PFSK-1 (cell line): ENCODE measurements at regions not wholly inside any gene's neighbourhood (a gene's known extent, or its start where the extent isn't known, plus 50 kb on each side); places are given as distances from the start of the nearest gene placed in this dataset.

ENCODE experiments used
- FOXP2 ChIP-seq: optimal IDR thresholded peaks from 2 replicates; pipeline ENCODE3; 2011; ENCODE audit warnings: borderline replicate concordance, control low read depth, inconsistent platforms; ENCODE audit not compliant: insufficient read depth; ENCODE audit errors: extremely low read length, extremely low read depth
- POLR2AphosphoS5 ChIP-seq: IDR thresholded peaks from 2 replicates; pipeline ENCODE4 v1.6.1; 2012; ENCODE audit warnings: low read depth, mild to moderate bottlenecking, control low read depth, low read length, moderate library complexity
- REST ChIP-seq, 2 experiments: IDR thresholded peaks; 2 replicates each; pipeline versions ENCODE4 v1.6.1 to v1.8.0; 2011 to 2012; ENCODE audit warnings: low read depth in 2 of 2, low read length in 2 of 2, control low read depth in 1 of 2, inconsistent platforms in 1 of 2, mild to moderate bottlenecking in 1 of 2, moderate library complexity in 1 of 2; ENCODE audit not compliant: insufficient read depth in 1 of 2
- SIN3A ChIP-seq: IDR thresholded peaks from 2 replicates; pipeline ENCODE4 v1.6.1; 2012; ENCODE audit warnings: mild to moderate bottlenecking, low read length, moderate library complexity, borderline replicate concordance; ENCODE audit not compliant: insufficient read depth
- TAF1 ChIP-seq: IDR thresholded peaks from 2 replicates; pipeline ENCODE4 v1.6.1; 2012; ENCODE audit warnings: low read length, control low read depth, borderline replicate concordance; ENCODE audit not compliant: insufficient read depth

GRCh38 chr6:3663811-3664210 is 87.7 kb downstream of the PXDC1 start:
- TF ChIP-seq SIN3A (no peak), REST (IDR thresholded peaks at IDR 0.05; ENCODE audit: insufficient read depth in 1 of 2, low read depth in 2 of 2, low read length in 2 of 2) (no peak), TAF1 (no peak), POLR2AphosphoS5 (no peak), FOXP2 (no peak)

GRCh38 chr6:3663081-3663480 is 88.4 kb downstream of the PXDC1 start:
- no peak for TF ChIP-seq POLR2AphosphoS5
- TF ChIP-seq REST (IDR thresholded peaks at IDR 0.05; ENCODE audit: insufficient read depth in 1 of 2, low read depth in 2 of 2, low read length in 2 of 2) = no peak
- no peak for TF ChIP-seq FOXP2
- TF ChIP-seq TAF1 = no peak
- no peak for TF ChIP-seq SIN3A

GRCh38 chr6:3661390-3661789 is 90.1 kb downstream of the PXDC1 start:
- TF ChIP-seq POLR2AphosphoS5 (no peak), SIN3A (no peak), FOXP2 (no peak), REST (IDR thresholded peaks at IDR 0.05; ENCODE audit: insufficient read depth in 1 of 2, low read depth in 2 of 2, low read length in 2 of 2) (no peak), TAF1 (no peak)

- TF ChIP-seq REST (IDR thresholded peaks at IDR 0.05; ENCODE audit: insufficient read depth in 1 of 2, low read depth in 2 of 2, low read length in 2 of 2) = no peak
- TF ChIP-seq SIN3A = no peak
- no peak for TF ChIP-seq TAF1
- TF ChIP-seq FOXP2 = no peak
- TF ChIP-seq POLR2AphosphoS5 = no peak
Observed at GRCh38 chr6:3660473-3660872, 91.0 kb downstream of the PXDC1 start.

GRCh38 chr6:3659748-3660147 is 91.8 kb downstream of the PXDC1 start:
- no peak for TF ChIP-seq TAF1
- no peak for TF ChIP-seq FOXP2
- no peak for TF ChIP-seq POLR2AphosphoS5
- TF ChIP-seq SIN3A = no peak
- TF ChIP-seq REST (IDR thresholded peaks at IDR 0.05; ENCODE audit: insufficient read depth in 1 of 2, low read depth in 2 of 2, low read length in 2 of 2) = no peak
